GM10847 (cell line): ENCODE measurements at regions not wholly inside any gene's neighbourhood (a gene's known extent, or its start where the extent isn't known, plus 50 kb on each side); places are given as distances from the start of the nearest gene placed in this dataset.

ENCODE experiments used
- POLR2A ChIP-seq: IDR thresholded peaks from 2 replicates; pipeline ENCODE4 v1.6.1; 2011; ENCODE audit not compliant: insufficient read length; ENCODE audit errors: extremely low read depth

DNA sequence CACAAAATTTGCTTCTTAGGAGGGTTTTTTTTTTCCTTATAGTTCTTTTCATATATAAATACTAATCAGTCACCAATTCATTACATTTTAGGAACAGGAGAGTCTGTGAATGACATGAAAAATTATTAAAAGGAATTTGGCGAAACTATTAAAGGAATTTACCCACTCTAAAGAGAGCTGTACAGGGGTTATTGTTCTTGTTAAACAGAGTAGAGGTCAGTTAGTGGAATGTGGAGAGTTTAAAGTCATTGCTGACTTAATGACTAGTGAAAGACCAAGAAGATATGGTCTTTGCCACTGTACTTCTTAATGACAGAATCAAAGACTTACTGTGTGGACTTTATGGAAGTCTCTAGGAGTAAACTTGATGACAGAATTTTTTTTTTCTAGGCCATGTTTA, 333.6 kb upstream of the C2CD4B start:
- TF ChIP-seq POLR2A: no peak

GRCh38 chr15:62500325-62500724, 335.2 kb upstream of the C2CD4B start:
- TF ChIP-seq POLR2A: no peak

- TF ChIP-seq POLR2A: no peak
Measured at GRCh38 chr15:62502451-62502850, 337.4 kb upstream of the C2CD4B start.

- TF ChIP-seq POLR2A: no peak
Measured at GRCh38 chr15:62503451-62503850, 338.4 kb upstream of the C2CD4B start.

DNA sequence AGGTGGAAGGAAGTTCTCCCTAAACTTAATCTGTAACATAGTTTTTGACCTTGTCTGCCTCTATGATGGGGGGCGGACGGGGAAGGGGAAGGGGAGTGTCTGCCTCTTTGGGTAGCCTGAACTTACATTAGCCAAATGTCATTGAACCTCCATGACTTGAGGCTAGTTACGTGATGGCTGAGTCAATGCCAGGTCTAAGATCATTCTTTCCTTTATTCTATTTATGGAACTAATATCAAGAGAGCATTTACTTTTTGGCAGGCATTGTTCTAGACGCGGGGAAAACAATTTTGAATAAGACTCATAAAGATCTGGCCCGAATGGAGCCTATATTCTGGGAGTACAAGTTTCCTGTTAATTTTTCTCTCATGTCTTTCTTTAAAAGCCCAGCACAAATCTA, 340.7 kb upstream of the C2CD4B start:
- no peak for TF ChIP-seq POLR2A

- TF ChIP-seq POLR2A: no peak
Measured at GRCh38 chr15:62506217-62506805, 341.2 kb upstream of the C2CD4B start.

- TF ChIP-seq POLR2A: no peak
Measured at GRCh38 chr15:62509395-62509958, 344.4 kb upstream of the C2CD4B start.

DNA sequence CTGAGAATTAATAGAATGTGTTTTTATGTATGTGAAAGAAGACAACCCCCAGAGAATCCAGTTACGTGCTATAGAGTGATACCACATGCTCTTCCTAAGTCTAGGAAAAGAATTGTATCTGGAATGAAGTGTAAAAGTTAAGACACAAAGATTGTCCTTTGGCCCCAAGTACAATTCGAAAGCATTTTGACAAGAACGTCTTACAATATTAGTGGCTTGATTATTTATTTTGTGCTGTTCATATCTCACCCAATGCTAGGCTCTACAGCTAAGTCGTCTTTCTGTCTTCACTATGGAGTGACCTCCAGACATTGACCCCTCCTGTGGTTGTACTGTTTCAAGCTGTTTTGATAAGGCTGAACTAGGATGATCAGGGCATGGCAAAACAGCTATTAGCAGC, 345.7 kb upstream of the C2CD4B start:
- TF ChIP-seq POLR2A: no peak

DNA sequence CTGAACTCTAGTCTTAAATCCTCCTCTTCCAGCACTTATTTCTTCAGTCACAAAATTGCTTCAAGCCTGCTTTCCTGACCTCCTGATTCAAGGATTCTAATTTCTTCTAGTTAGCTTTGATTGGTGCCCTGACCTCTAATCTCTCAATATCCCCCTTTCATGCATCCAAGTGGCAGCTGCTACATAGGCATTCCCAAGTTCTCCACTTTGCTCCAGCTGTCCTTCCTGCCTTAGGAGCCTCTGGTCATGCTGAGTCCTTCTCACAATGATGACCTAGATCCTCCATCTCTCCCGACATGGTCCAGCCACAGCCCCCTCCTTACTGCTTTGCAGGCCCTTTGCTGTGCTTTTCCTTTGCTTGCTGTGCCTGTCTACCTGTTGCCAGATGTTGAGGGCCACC, 347.8 kb upstream of the C2CD4B start:
- no peak for TF ChIP-seq POLR2A

GRCh38 chr15:62513893-62514292, 348.8 kb upstream of the C2CD4B start:
- no peak for TF ChIP-seq POLR2A

DNA sequence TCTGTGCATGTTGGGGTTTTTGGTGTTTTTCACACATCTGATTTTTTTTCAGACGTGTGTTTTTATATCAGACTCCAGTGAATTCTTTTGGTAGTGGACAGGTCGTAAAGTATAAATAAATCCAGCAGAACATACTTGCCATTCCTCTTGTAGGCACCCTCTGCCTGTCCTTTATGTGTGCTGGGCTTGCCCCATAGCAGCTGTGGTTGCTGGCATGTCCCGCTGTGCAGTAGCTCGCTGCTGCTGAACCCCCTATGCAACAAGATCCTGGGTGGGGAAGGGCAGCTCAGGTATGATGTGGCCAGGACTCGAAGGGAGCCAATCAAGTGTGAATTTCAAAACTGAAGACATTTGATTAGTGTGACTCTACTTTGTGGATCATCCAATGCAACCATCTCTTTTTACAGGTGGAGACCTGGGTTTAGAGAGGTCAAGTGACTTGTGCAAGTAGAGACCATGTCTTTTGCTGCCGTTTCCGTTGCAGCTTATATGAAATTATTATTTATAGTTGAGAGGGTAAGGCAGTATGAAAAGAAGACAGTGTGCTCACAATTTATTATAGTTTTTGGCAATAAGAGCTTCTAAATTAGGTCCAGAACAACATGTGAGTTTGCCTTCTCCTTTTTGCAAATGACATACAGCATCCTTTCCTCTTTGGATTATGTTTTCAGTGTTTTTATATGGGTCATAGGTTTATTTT, 350.8 kb upstream of the C2CD4B start:
- no peak for TF ChIP-seq POLR2A

- TF ChIP-seq POLR2A: no peak
Measured at GRCh38 chr15:62517541-62517940, 352.5 kb upstream of the C2CD4B start.

GRCh38 chr15:62519900-62520299, 354.8 kb upstream of the C2CD4B start:
- TF ChIP-seq POLR2A: no peak

GRCh38 chr15:62520887-62521286, 355.8 kb upstream of the C2CD4B start:
- TF ChIP-seq POLR2A: no peak

GRCh38 chr15:62521396-62521795, 356.3 kb upstream of the C2CD4B start:
- no peak for TF ChIP-seq POLR2A

DNA sequence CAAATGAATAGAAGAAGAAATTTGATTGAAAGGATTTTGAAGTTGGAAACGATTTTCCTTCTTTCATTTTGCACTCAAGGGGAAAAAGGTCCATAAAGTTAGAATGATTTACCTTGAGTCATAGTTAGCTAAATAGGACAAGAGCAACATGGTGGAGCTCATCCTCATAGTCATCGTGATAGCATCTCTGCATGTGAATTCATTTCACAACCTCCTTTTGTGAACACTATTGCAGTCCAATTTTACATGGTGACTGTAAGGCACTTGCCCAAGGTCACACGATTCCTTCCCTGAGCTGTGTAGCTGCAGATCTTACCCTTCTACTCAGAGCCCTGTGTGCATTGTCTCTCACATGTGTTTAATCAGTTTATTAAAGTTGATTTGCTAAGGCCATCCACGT, 359.8 kb upstream of the C2CD4B start:
- TF ChIP-seq POLR2A: no peak

DNA sequence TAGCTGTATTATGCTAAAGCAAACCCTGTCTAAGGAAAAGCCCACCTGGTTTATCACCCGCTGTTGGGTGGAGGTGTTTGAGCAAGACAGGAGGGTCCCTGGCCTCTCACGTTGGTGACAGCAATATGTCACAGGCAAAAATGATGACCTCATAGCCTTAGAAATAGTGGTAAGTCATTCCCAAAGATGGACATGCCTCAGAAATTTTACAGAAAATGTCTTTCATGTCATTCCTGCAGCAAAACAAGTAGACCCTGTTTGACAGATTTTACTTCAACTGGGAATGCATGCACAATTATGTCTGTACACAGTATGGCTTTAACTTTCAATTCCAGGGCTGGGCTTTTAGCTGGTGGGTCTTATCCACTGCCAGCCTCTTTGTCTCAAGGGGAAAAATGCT, 362.3 kb upstream of the C2CD4B start:
- TF ChIP-seq POLR2A: no peak

DNA sequence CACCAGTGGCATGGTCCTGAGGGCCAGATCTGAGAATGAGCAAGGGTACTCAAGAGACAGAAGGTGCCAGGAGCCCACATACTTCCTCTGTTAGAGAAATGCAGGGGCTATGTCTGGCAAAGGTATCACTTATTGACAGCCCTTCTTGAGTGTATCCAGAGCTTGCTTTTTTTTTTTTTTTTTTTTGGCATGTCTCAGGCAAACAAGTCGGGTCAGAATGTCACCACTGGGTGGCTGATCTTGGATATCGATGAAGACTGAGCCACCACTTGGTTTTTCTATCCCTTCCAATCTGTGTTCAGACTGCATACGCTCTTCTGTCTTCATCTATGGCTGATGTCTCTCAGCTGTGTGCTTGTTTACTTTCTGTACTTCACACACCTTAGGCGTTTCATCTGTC, 363.4 kb upstream of the C2CD4B start:
- no peak for TF ChIP-seq POLR2A

GRCh38 chr15:62532367-62532766, 367.3 kb upstream of the C2CD4B start:
- no peak for TF ChIP-seq POLR2A
